ENCODE measurements at regions not wholly inside any gene's neighbourhood (a gene's known extent, or its start where the extent isn't known, plus 50 kb on each side); places are given as distances from the start of the nearest gene placed in this dataset.

DNA sequence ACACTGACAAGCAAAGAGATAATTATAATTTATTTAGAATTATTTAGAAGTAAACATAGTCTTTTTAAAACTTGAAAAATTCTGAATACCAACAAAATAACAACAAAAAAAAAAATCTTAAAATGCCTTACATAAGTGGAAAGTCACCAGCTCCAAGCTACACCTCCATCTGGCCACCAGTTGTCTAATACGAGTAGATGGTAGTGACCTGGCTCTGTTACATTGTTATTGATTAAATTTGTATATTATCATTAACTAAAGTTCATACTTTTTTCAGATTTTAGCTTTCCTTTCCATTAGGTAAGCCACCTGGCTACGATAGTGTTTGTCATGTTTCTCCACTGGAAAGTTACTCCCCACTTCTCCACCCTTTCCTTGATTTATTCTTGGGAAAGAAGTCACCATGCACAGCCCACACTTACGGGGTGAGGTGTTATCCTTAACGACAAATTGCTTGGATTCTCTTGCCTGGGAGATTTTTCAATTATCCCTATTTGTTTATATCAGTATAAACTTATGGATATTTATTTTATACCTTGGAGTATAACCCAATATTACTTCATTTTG lies 464.5 kb upstream of the CHAC2 start:
- Histone ChIP-seq H3K27ac (ENCODE audit: extremely low read depth, low read depth, low read length) (no peak overlapping the region), H3K9me3 (ENCODE audit: control insufficient read depth, insufficient read depth, low read depth, low read length) (no peaks in the 10 kb centered on the region), H3K4me1 (ENCODE audit: control insufficient read depth, insufficient read depth, low read length) (no peaks in the 10 kb centered on the region), H3K36me3 (ENCODE audit: control insufficient read depth in 2 of 2, insufficient read depth in 1 of 2, low read length in 2 of 2) (no peaks in the 10 kb centered on the region), H3K4me3 (ENCODE audit: low read depth, low read length) (no peak overlapping the region)
- POLR2A ChIA-PET, result no interaction called here
- CTCF ChIA-PET, result no interaction called here
- TF ChIP-seq, protein P1, sequence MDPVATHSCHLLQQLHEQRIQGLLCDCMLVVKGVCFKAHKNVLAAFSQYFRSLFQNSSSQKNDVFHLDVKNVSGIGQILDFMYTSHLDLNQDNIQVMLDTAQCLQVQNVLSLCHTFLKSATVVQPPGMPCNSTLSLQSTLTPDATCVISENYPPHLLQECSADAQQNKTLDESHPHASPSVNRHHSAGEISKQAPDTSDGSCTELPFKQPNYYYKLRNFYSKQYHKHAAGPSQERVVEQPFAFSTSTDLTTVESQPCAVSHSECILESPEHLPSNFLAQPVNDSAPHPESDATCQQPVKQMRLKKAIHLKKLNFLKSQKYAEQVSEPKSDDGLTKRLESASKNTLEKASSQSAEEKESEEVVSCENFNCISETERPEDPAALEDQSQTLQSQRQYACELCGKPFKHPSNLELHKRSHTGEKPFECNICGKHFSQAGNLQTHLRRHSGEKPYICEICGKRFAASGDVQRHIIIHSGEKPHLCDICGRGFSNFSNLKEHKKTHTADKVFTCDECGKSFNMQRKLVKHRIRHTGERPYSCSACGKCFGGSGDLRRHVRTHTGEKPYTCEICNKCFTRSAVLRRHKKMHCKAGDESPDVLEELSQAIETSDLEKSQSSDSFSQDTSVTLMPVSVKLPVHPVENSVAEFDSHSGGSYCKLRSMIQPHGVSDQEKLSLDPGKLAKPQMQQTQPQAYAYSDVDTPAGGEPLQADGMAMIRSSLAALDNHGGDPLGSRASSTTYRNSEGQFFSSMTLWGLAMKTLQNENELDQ (tag by site-specific recombination; IDR thresholded peaks at IDR 0.05; ENCODE audit: low read depth), result no peak
- TF ChIP-seq ZNF792 (tag by site-specific recombination; IDR thresholded peaks at IDR 0.05) (no peak), ZNF239 (tag by site-specific recombination; IDR thresholded peaks at IDR 0.05) (no peak), ZNF112 (tag by site-specific recombination; IDR thresholded peaks at IDR 0.05) (no peak), ZFP3 (tag by site-specific recombination; IDR thresholded peaks at IDR 0.05; ENCODE audit: low read depth) (no peak), ZFP41 (tag by site-specific recombination; IDR thresholded peaks at IDR 0.05; ENCODE audit: borderline replicate concordance) (no peak), ZNF184 (tag by site-specific recombination; IDR thresholded peaks at IDR 0.05) (no peak), SCRT2 (tag by site-specific recombination; IDR thresholded peaks at IDR 0.05) (no peak), ZNF510 (tag by site-specific recombination; IDR thresholded peaks at IDR 0.05; ENCODE audit: insufficient replicate concordance) (no peak)
- TF ChIP-seq, protein P2, sequence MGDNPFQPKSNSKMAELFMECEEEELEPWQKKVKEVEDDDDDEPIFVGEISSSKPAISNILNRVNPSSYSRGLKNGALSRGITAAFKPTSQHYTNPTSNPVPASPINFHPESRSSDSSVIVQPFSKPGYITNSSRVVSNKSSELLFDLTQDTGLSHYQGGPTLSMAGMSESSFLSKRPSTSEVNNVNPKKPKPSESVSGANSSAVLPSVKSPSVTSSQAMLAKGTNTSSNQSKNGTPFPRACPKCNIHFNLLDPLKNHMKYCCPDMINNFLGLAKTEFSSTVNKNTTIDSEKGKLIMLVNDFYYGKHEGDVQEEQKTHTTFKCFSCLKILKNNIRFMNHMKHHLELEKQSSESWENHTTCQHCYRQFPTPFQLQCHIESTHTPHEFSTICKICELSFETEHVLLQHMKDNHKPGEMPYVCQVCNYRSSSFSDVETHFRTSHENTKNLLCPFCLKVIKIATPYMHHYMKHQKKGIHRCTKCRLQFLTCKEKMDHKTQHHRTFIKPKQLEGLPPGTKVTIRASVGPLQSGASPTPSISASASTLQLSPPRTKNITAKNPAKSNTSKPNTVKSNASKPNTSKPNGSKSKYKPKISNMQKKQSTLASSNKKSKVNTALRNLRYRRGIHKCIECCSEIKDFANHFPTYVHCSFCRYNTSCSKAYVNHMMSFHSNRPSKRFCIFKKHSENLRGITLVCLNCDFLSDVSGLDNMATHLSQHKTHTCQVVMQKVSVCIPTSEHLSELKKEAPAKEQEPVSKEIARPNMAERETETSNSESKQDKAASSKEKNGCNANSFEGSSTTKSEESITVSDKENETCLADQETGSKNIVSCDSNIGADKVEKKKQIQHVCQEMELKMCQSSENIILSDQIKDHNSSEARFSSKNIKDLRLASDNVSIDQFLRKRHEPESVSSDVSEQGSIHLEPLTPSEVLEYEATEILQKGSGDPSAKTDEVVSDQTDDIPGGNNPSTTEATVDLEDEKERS (tag by site-specific recombination; IDR thresholded peaks at IDR 0.05), result no peak

DNA sequence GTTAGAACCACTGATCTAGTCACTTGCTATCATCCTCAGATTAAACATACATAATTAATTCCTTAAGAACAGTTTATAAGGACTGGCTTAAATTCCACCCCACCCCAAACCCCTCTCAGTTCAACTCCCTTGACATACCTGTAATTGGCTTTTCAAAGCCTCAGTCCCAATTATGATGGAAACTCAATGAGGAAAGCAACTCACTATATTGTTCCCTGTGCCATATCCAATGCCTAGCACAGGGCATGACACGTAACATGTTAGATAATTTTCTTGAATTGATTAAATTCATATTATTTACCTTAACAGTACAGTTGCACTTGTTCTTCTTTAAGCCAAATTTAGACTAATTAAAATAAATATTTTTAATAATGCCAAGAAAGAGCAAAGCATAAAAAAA lies 465.1 kb upstream of the CHAC2 start:
- Histone ChIP-seq H3K27ac (ENCODE audit: extremely low read depth, low read depth, low read length) (no peak overlapping the region), H3K36me3 (ENCODE audit: control insufficient read depth in 2 of 2, insufficient read depth in 1 of 2, low read length in 2 of 2) (no peaks in the 10 kb centered on the region), H3K9me3 (ENCODE audit: control insufficient read depth, insufficient read depth, low read depth, low read length) (no peaks in the 10 kb centered on the region), H3K4me3 (ENCODE audit: low read depth, low read length) (no peak overlapping the region), H3K4me1 (ENCODE audit: control insufficient read depth, insufficient read depth, low read length) (no peaks in the 10 kb centered on the region)
- ChIA-PET CTCF (no interaction called here), POLR2A (no interaction called here)
- no peak for TF ChIP-seq ZNF24 (tag by site-specific recombination; IDR thresholded peaks at IDR 0.05)
- no peak for TF ChIP-seq ZNF549 (tag by site-specific recombination; IDR thresholded peaks at IDR 0.05)
- TF ChIP-seq ZNF112 (tag by site-specific recombination; IDR thresholded peaks at IDR 0.05), result no peak
- TF ChIP-seq ZNF571 (tag by site-specific recombination; IDR thresholded peaks at IDR 0.05), result no peak
- TF ChIP-seq PRDM1 (tag by site-specific recombination; IDR thresholded peaks at IDR 0.05), result no peak
- TF ChIP-seq, protein P3, sequence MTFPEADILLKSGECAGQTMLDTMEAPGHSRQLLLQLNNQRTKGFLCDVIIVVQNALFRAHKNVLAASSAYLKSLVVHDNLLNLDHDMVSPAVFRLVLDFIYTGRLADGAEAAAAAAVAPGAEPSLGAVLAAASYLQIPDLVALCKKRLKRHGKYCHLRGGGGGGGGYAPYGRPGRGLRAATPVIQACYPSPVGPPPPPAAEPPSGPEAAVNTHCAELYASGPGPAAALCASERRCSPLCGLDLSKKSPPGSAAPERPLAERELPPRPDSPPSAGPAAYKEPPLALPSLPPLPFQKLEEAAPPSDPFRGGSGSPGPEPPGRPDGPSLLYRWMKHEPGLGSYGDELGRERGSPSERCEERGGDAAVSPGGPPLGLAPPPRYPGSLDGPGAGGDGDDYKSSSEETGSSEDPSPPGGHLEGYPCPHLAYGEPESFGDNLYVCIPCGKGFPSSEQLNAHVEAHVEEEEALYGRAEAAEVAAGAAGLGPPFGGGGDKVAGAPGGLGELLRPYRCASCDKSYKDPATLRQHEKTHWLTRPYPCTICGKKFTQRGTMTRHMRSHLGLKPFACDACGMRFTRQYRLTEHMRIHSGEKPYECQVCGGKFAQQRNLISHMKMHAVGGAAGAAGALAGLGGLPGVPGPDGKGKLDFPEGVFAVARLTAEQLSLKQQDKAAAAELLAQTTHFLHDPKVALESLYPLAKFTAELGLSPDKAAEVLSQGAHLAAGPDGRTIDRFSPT (tag by site-specific recombination; IDR thresholded peaks at IDR 0.05), result no peak
- TF ChIP-seq ZNF701 (tag by site-specific recombination; IDR thresholded peaks at IDR 0.05), result no peak
- TF ChIP-seq ZNF211 (tag by site-specific recombination; IDR thresholded peaks at IDR 0.05; ENCODE audit: low read depth), result no peak
- no peak for TF ChIP-seq ZNF16 (tag by site-specific recombination; IDR thresholded peaks at IDR 0.05; ENCODE audit: low read depth)
- TF ChIP-seq ZNF623 (tag by site-specific recombination; IDR thresholded peaks at IDR 0.05), result no peak
- no peak for TF ChIP-seq ZNF596 (tag by site-specific recombination; IDR thresholded peaks at IDR 0.05)
- TF ChIP-seq ZNF223 (tag by site-specific recombination; IDR thresholded peaks at IDR 0.05), result no peak
